ENCODE measurements at regions not wholly inside any gene's neighbourhood (a gene's known extent, or its start where the extent isn't known, plus 50 kb on each side); places are given as distances from the start of the nearest gene placed in this dataset.

- TF ChIP-seq CTCF (IDR thresholded peaks at IDR 0.05) (no peak), POLR2A (IDR thresholded peaks at IDR 0.05) (no peak)
These were observed 67.4 kb downstream of the MRM1 start for GRCh38 chr17:36668824-36669223.

Data from Peyer's patch (tissue), 4 donors.